ENCODE measurements at regions not wholly inside any gene's neighbourhood (a gene's known extent, or its start where the extent isn't known, plus 50 kb on each side); places are given as distances from the start of the nearest gene placed in this dataset.

DNA sequence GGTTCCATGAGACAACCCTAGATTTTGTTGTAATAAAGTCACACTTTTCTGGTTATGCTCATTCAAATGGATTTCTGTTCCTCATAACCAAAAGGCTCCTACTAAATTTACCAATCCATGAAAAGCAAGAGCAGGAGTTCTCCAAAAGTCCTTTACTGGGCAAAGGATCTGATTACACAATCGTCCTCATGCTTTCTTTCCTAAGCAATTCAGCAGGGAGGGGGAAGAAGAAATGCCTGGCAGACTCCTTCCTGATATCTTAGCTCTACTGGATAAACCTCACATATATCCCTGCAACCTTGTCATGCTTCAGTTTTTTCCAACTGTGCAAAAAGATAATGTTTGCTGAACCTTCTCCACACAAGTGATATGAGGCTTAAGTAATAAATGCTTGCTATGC is 67.6 kb upstream of the GUCA2B start:
- TF ChIP-seq EZH2 (optimal IDR thresholded peaks at IDR 0.05; ENCODE audit: low read depth, low read length), result no peak
- TF ChIP-seq, protein P1, sequence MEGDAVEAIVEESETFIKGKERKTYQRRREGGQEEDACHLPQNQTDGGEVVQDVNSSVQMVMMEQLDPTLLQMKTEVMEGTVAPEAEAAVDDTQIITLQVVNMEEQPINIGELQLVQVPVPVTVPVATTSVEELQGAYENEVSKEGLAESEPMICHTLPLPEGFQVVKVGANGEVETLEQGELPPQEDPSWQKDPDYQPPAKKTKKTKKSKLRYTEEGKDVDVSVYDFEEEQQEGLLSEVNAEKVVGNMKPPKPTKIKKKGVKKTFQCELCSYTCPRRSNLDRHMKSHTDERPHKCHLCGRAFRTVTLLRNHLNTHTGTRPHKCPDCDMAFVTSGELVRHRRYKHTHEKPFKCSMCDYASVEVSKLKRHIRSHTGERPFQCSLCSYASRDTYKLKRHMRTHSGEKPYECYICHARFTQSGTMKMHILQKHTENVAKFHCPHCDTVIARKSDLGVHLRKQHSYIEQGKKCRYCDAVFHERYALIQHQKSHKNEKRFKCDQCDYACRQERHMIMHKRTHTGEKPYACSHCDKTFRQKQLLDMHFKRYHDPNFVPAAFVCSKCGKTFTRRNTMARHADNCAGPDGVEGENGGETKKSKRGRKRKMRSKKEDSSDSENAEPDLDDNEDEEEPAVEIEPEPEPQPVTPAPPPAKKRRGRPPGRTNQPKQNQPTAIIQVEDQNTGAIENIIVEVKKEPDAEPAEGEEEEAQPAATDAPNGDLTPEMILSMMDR (IDR thresholded peaks at IDR 0.05; ENCODE audit: low read length), result no peak
- TF ChIP-seq EZH2phosphoT487 (IDR thresholded peaks at IDR 0.05; ENCODE audit: low read length), result no peak

Data from MM.1S (cell line).